K562 (cell line): ENCODE measurements at regions not wholly inside any gene's neighbourhood (a gene's known extent, or its start where the extent isn't known, plus 50 kb on each side); places are given as distances from the start of the nearest gene placed in this dataset.
"Not testable (repeated sequence)": the region's sequence is repeated elsewhere in the genome, so short reads cannot be mapped to it uniquely, and the experiment has no call there.

Experiments
- ATAC-seq: fragments of 200-7000 bp; cut with Tn5 transposase; 3 replicates; pipeline ENCODE4 v1.9.1; 2020; ENCODE audit warnings: moderate library complexity
- BruUV-seq: library from RNA; stranded (reverse); fragments of 400-500 nt; replicated peaks from 2 replicates; lab custom pipeline; 2021; lab: Mats Ljungman, UMichigan
- CTCF ChIA-PET: fragments of 300-600 bp; formaldehyde crosslinking; extraction: SDS; loops from one replicate; lab custom pipeline; 2021; ENCODE audit warnings: low intra/inter-chr PET ratio; lab: Yijun Ruan, JAX
- POLR2A ChIA-PET: fragments of 300-600, 350-650 bp; sonication (Branson Sonifier 250); formaldehyde crosslinking; extraction: SDS; loops from one replicate; lab custom pipeline; 2021; ENCODE audit warnings: antibody characterized with exemption, inconsistent platforms; lab: Yijun Ruan, JAX
- DNase-seq, 4 experiments: peaks; one replicate each; pipeline versions ENCODE4 v3.0.0 to v3.0.0-alpha.2; 2011 to 2018; ENCODE audit warnings: low spot score in 3 of 4, mixed read lengths in 3 of 4; ENCODE audit errors: extremely low read depth in 1 of 4
- FAIRE-seq: peaks from 2 replicates; lab custom pipeline; 2011; peaks lifted over from hg19 to GRCh38; lab: Jason Lieb, UNC
- H2AFZ ChIP-seq: 2 replicates; pipeline ENCODE4 v1.6.0; 2011; ENCODE audit warnings: low read depth, low read length, control low read depth, inconsistent platforms
- H3K27ac ChIP-seq: fragments of 200-600 bp; 3 replicates; pipeline ENCODE4 v1.8.0; 2011; ENCODE audit warnings: low read depth, mild to moderate bottlenecking, control low read depth, inconsistent platforms, low read length, moderate library complexity, mixed read lengths; ENCODE audit errors: extremely low read depth
- H3K27me3 ChIP-seq, 2 experiments: fragments of 300-600 bp in 1 of 2; 2 replicates in 1 of 2; 3 replicates in 1 of 2; pipeline versions ENCODE4 v1.6.0 to v1.8.0; 2011; ENCODE audit warnings: inconsistent platforms in 2 of 2, low read length in 2 of 2, mild to moderate bottlenecking in 1 of 2, mixed read lengths in 1 of 2, moderate library complexity in 1 of 2; ENCODE audit not compliant: control insufficient read depth in 2 of 2, insufficient read depth in 2 of 2
- H3K36me3 ChIP-seq: fragments of 300-600 bp; 3 replicates; pipeline ENCODE4 v1.8.0; 2011; ENCODE audit warnings: mild to moderate bottlenecking, low read length, inconsistent platforms; ENCODE audit not compliant: control insufficient read depth, insufficient read depth
- H3K4me1 ChIP-seq, 2 experiments: fragments of 200-600 bp in 1 of 2; replicated peaks in 1 of 2; 2 replicates in 1 of 2; 3 replicates in 1 of 2; pipeline versions ENCODE4 v1.5.1 to v1.8.0; 2011; ENCODE audit warnings: inconsistent platforms in 2 of 2, low read length in 2 of 2, mild to moderate bottlenecking in 1 of 2, mixed read lengths in 1 of 2, moderate library complexity in 1 of 2; ENCODE audit not compliant: control insufficient read depth in 2 of 2, insufficient read depth in 2 of 2
- H3K4me2 ChIP-seq: 2 replicates; pipeline ENCODE4 v1.6.1; 2011; ENCODE audit warnings: low read length, control low read depth, inconsistent platforms, mixed read lengths; ENCODE audit not compliant: insufficient read depth
- H3K4me3 ChIP-seq: fragments of 200-600 bp; sonication (generic), shearing (Covaris generic); 2 replicates; pipeline ENCODE4 v1.5.1; 2016; ENCODE audit warnings: control low read depth, inconsistent platforms
- H3K79me2 ChIP-seq: fragments of 200-600 bp; 3 replicates; pipeline ENCODE4 v1.8.0; 2011; ENCODE audit warnings: low read length, inconsistent platforms; ENCODE audit not compliant: control insufficient read depth, insufficient read depth
- H3K9ac ChIP-seq, 2 experiments: 2 replicates each; pipeline versions ENCODE4 v1.6.0 to v1.6.1; 2011; ENCODE audit warnings: low read depth in 2 of 2, low read length in 2 of 2, control low read depth in 1 of 2, inconsistent platforms in 1 of 2, mild to moderate bottlenecking in 1 of 2, mixed read lengths in 1 of 2; ENCODE audit not compliant: insufficient read depth in 1 of 2
- H3K9me1 ChIP-seq: one replicate; pipeline ENCODE4 v1.6.0; 2011; ENCODE audit warnings: inconsistent platforms, mild to moderate bottlenecking, low read length, moderate library complexity; ENCODE audit not compliant: control insufficient read depth, insufficient read depth
- H3K9me3 ChIP-seq: replicated peaks from 2 replicates; pipeline ENCODE4 v1.5.1; 2011; ENCODE audit warnings: low read depth, low read length, inconsistent platforms; ENCODE audit not compliant: control insufficient read depth, insufficient read depth
- H4K20me1 ChIP-seq: replicated peaks from 2 replicates; pipeline ENCODE4 v1.6.1; 2011; ENCODE audit warnings: low read length, inconsistent platforms, mixed read lengths; ENCODE audit not compliant: control insufficient read depth, insufficient read depth
- CEBPB ChIP-seq: fragments of 450-650 bp; IDR thresholded peaks from 2 replicates; pipeline ENCODE4 v1.6.1; 2016; ENCODE audit warnings: missing genetic modification characterization, missing compliant biosample characterization
- MEF2D ChIP-seq: conservative IDR thresholded peaks from 2 replicates; pipeline ENCODE4 v1.6.1; 2016; ENCODE audit warnings: low read depth, missing genetic modification characterization, missing compliant biosample characterization
- NUFIP1 ChIP-seq: fragments of 450-650 bp; IDR thresholded peaks from 2 replicates; pipeline ENCODE4 v1.6.1; 2018; ENCODE audit not compliant: partially characterized antibody
- PHB2 ChIP-seq: fragments of 450-650 bp; IDR thresholded peaks from 2 replicates; pipeline ENCODE4 v1.6.1; 2017; ENCODE audit warnings: low read depth
- SLC30A9 ChIP-seq: fragments of 250-450 bp; sonication (Bioruptor Pico); IDR thresholded peaks from 2 replicates; pipeline ENCODE4 v1.8.0; 2022; ENCODE audit warnings: mild to moderate bottlenecking, moderate library complexity
- STAG1 ChIP-seq: sonication (generic); formaldehyde crosslinking; IDR thresholded peaks from 2 replicates; pipeline ENCODE4 v1.5.0; 2020; ENCODE audit warnings: missing genetic modification reagents, borderline replicate concordance
- ZKSCAN1 ChIP-seq: fragments of 150-350 bp; IDR thresholded peaks from 2 replicates; pipeline ENCODE4 v1.6.1; 2016; ENCODE audit warnings: low read depth, low read length
- ZNF431 ChIP-seq: sonication (generic); formaldehyde crosslinking; IDR thresholded peaks from 2 replicates; pipeline ENCODE4 v1.8.0; 2022; ENCODE audit warnings: mild to moderate bottlenecking, missing genetic modification reagents
- ZNF830 ChIP-seq: fragments of 250-450 bp; sonication (Bioruptor Pico); IDR thresholded peaks from 2 replicates; pipeline ENCODE4 v1.5.0; 2021; ENCODE audit warnings: mild to moderate bottlenecking
- WGBS: fragments of 100-300 bp; shearing (Covaris generic); methylation state at CpG from one replicate; pipeline ENCODE4 v1.1.6; 2016; ENCODE audit warnings: low coverage, mixed read lengths; ENCODE audit not compliant: insufficient coverage; ENCODE audit errors: missing lambda C conversion rate; 5-methylcytosine and 5-hydroxymethylcytosine counted together
- in situ Hi-C: fragments of 300-500 bp; cut with MboI; formaldehyde crosslinking; loops from 4 replicates; pipeline ENCODE4 v1.15.0; 2018; ENCODE audit warnings: inconsistent platforms, mixed read lengths
- intact Hi-C: fragments of 100-400 bp; cut with micrococcal nuclease; formaldehyde crosslinking; loops from 2 replicates; pipeline ENCODE4 v1.14.2; 2022
- TF ChIP-seq, protein P1 (sequence below): fragments of 250-450 bp; sonication (Bioruptor Pico); IDR thresholded peaks from 2 replicates; pipeline ENCODE4 v1.5.1; 2021; ENCODE audit warnings: mild to moderate bottlenecking
- TF ChIP-seq, protein P2 (sequence below), 2 experiments: IDR thresholded peaks; 2 replicates each; pipeline ENCODE4 v1.6.1; 2011; ENCODE audit warnings: borderline replicate concordance in 1 of 2, control low read depth in 1 of 2, low read depth in 1 of 2, low read length in 1 of 2, mild to moderate bottlenecking in 1 of 2, mixed read lengths in 1 of 2, moderate library complexity in 1 of 2; ENCODE audit not compliant: insufficient read depth in 1 of 2, insufficient read length in 1 of 2, poor library complexity in 1 of 2, severe bottlenecking in 1 of 2; ENCODE audit errors: extremely low read depth in 1 of 2

DNA sequence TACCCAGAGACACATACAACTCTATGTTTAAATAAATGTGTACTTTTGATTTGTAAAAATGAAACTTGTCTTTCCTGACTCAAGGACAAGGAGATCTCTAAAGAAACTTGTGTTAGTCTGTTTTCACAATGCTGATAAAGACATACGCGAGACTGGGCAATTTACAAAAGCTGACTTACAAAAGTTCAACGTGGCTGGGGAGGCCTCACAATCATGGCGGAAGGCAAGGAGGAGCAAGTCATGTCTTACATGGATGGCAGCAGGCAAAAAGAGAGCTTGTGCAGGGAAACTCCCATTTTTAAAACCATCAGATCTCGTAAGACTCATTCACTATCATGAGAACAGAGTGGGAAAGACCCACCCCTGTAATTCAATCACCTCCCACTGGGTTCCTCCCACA, 52.2 kb upstream of the PAPSS1 start:
- H3K4me3 ChIP-seq, BruUV-seq, CTCF ChIA-PET, H3K4me1 ChIP-seq, H4K20me1 ChIP-seq, intact Hi-C loops, H3K27me3 ChIP-seq, H3K9me3 ChIP-seq, H3K27ac ChIP-seq, H3K36me3 ChIP-seq, DNase-seq, H2AFZ ChIP-seq, H3K9me1 ChIP-seq, H3K9ac ChIP-seq, H3K79me2 ChIP-seq, ATAC-seq, FAIRE-seq, POLR2A ChIA-PET, H3K4me2 ChIP-seq: not testable (repeated sequence)
- 0% methylated on average over 5 of the region's 5 CpGs for WGBS
- in situ Hi-C loops: loop anchor here (25.0 kb wide), 1 partner anchor 140 kb away; no protein-coding TSS in a partner anchor
- TF ChIP-seq ZNF431 (CRISPR knock-in tag): peak; percentile 91

DNA sequence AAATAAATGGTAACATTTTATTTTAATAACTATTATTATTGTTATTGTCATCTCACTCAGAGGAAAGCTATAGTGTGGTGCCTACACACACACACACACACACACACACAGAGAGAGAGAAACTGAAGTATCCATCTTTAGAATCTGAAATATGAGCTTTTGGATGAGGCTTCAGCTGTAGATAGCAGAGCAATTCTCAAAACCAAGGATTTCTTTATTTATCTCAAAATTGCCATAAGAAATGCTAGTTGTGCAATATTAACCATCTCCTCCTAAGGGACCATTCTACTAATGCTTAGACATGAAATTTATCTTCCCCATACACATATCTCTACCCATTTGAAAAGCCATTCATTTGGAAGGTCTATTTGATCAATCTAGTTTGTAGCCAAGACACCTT, 50.1 kb upstream of the SGMS2 start:
- intact Hi-C loops (no loop called here), in situ Hi-C loops (loop anchor here (25.0 kb wide), 1 partner anchor 138 kb away; no protein-coding TSS in a partner anchor)
- ChIA-PET CTCF (no interaction called here), POLR2A (no interaction called here)
- TF ChIP-seq ZKSCAN1: no peak
- TF ChIP-seq NUFIP1: no peak
- TF ChIP-seq ZNF830 (CRISPR knock-in tag): no peak
- no peak for TF ChIP-seq STAG1
- TF ChIP-seq CEBPB (tag): no peak
- TF ChIP-seq, protein P1, sequence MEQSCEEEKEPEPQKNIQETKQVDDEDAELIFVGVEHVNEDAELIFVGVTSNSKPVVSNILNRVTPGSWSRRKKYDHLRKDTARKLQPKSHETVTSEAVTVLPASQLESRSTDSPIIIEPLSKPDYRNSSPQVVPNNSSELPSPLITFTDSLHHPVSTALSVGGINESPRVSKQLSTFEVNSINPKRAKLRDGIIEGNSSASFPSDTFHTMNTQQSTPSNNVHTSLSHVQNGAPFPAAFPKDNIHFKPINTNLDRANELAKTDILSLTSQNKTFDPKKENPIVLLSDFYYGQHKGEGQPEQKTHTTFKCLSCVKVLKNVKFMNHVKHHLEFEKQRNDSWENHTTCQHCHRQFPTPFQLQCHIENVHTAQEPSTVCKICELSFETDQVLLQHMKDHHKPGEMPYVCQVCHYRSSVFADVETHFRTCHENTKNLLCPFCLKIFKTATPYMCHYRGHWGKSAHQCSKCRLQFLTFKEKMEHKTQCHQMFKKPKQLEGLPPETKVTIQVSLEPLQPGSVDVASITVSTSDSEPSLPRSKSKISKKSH: no peak
- no peak for TF ChIP-seq SLC30A9 (CRISPR knock-in tag)
- no peak for TF ChIP-seq PHB2
- TF ChIP-seq, protein P2, sequence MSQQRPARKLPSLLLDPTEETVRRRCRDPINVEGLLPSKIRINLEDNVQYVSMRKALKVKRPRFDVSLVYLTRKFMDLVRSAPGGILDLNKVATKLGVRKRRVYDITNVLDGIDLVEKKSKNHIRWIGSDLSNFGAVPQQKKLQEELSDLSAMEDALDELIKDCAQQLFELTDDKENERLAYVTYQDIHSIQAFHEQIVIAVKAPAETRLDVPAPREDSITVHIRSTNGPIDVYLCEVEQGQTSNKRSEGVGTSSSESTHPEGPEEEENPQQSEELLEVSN (IDR thresholded peaks at IDR 0.05; ENCODE audit: borderline replicate concordance in 1 of 2, extremely low read depth in 1 of 2, insufficient read depth in 1 of 2, insufficient read length in 1 of 2, low read depth in 1 of 2, low read length in 1 of 2, poor library complexity in 1 of 2, severe bottlenecking in 1 of 2): no peak
- TF ChIP-seq MEF2D (tag): no peak
- DNase-seq (no peak), FAIRE-seq (no peak), ATAC-seq (no peak)
- Histone ChIP-seq H3K27ac (no peak overlapping the region), H4K20me1 (no peaks in the 10 kb centered on the region), H3K27me3 (no peaks in the 10 kb centered on the region), H3K9me3 (no peaks in the 10 kb centered on the region), H3K9ac (no peak overlapping the region), H3K4me2 (no peak overlapping the region), H3K79me2 (no peaks in the 10 kb centered on the region), H3K4me3 (no peak overlapping the region), H3K4me1 (no peaks in the 10 kb centered on the region), H3K36me3 (no peaks in the 10 kb centered on the region), H3K9me1 (no peaks in the 10 kb centered on the region), H2AFZ (no peak overlapping the region)
- BruUV-seq: no TSS peak
